ENCODE measurements at regions not wholly inside any gene's neighbourhood (a gene's known extent, or its start where the extent isn't known, plus 50 kb on each side); places are given as distances from the start of the nearest gene placed in this dataset.

DNA sequence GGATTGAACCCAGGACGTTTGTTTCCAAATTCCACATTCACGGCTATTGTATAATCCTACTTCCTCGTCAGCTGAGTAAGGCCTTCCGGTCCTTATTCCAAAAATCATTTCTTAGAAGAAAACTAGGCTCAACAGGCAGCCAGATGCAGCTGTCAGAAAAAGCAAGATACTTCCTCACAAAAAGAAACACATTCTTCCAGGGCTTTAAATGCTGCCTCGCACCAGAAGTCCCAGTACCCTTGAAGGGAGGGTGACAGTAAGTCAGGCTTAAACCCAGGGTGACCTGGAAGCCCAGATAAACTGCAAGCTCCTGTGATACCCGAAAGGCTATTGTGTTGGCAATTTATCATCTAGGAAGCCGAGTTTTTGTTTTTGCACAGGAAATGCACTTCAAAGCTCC, 414.0 kb downstream of the NFIB start:
- no peak for TF ChIP-seq EZH2phosphoT487 (IDR thresholded peaks at IDR 0.05; ENCODE audit: low read length)
- TF ChIP-seq CTCF (IDR thresholded peaks at IDR 0.05; ENCODE audit: low read length): no peak
